ENCODE measurements at regions not wholly inside any gene's neighbourhood (a gene's known extent, or its start where the extent isn't known, plus 50 kb on each side); places are given as distances from the start of the nearest gene placed in this dataset.

GRCh38 chr10:33781606-33782395, 447.3 kb upstream of the NRP1 start:
- TF ChIP-seq EP300 (IDR thresholded peaks at IDR 0.05) (no peak), CTCF (IDR thresholded peaks at IDR 0.05) (no peak), POLR2A (IDR thresholded peaks at IDR 0.05) (no peak)
